ENCODE measurements at regions not wholly inside any gene's neighbourhood (a gene's known extent, or its start where the extent isn't known, plus 50 kb on each side); places are given as distances from the start of the nearest gene placed in this dataset.

GRCh38 chr9:102237094-102237493 is 498.6 kb upstream of the GRIN3A start:
- no peak for TF ChIP-seq CTCF (IDR thresholded peaks at IDR 0.05)
- TF ChIP-seq POLR2AphosphoS5 (IDR thresholded peaks at IDR 0.05; ENCODE audit: low read depth, low read length) = no peak
